ENCODE measurements at regions not wholly inside any gene's neighbourhood (a gene's known extent, or its start where the extent isn't known, plus 50 kb on each side); places are given as distances from the start of the nearest gene placed in this dataset.
"Not testable (repeated sequence)": the region's sequence is repeated elsewhere in the genome, so short reads cannot be mapped to it uniquely, and the experiment has no call there.

GRCh38 chr14:27242874-27243273, 645.0 kb upstream of the NOVA1 start:
- ATAC-seq (no peak), DNase-seq (no peak)

- DNase-seq (no peak), ATAC-seq (no peak)
Measured at GRCh38 chr14:27243365-27243764, 645.5 kb upstream of the NOVA1 start.

GRCh38 chr14:27245947-27246346, 648.1 kb upstream of the NOVA1 start:
- no peak for DNase-seq
- no peak for ATAC-seq

GRCh38 chr14:27253966-27254365, 656.1 kb upstream of the NOVA1 start:
- ATAC-seq (no peak), DNase-seq (no peak)

- ATAC-seq (no peak), DNase-seq (no peak)
Measured at GRCh38 chr14:27256805-27257204, 659.0 kb upstream of the NOVA1 start.

GRCh38 chr14:27267876-27268275, 670.0 kb upstream of the NOVA1 start:
- DNase-seq: no peak

GRCh38 chr14:27270716-27271115, 672.9 kb upstream of the NOVA1 start:
- DNase-seq (no peak), ATAC-seq (no peak)

More at GRCh38 chr14:27267876-27268275, 670.0 kb upstream of the NOVA1 start:
- no peak for ATAC-seq

GRCh38 chr14:27278341-27278740, 680.5 kb upstream of the NOVA1 start:
- ATAC-seq (no peak), DNase-seq (no peak)

GRCh38 chr14:27305441-27305945, 707.7 kb upstream of the NOVA1 start:
- no peak for DNase-seq
- no peak for ATAC-seq

GRCh38 chr14:27312730-27313129, 714.9 kb upstream of the NOVA1 start:
- DNase-seq, ATAC-seq: not testable (repeated sequence)

GRCh38 chr14:27314231-27314630, 716.4 kb upstream of the NOVA1 start:
- ATAC-seq (no peak), DNase-seq (no peak)

GRCh38 chr14:27315477-27315876, 717.6 kb upstream of the NOVA1 start:
- ATAC-seq: no peak
- DNase-seq: no peak

GRCh38 chr14:27315947-27316346, 718.1 kb upstream of the NOVA1 start:
- no peak for ATAC-seq
- no peak for DNase-seq

- DNase-seq (no peak), ATAC-seq (no peak)
Measured at GRCh38 chr14:27318774-27319420, 721.1 kb upstream of the NOVA1 start.

GRCh38 chr14:27320261-27320660, 722.4 kb upstream of the NOVA1 start:
- DNase-seq (no peak), ATAC-seq (no peak)

GRCh38 chr14:27327095-27327494, 729.3 kb upstream of the NOVA1 start:
- DNase-seq (no peak), ATAC-seq (no peak)

GRCh38 chr14:27338012-27338411, 740.2 kb upstream of the NOVA1 start:
- no peak for ATAC-seq
- DNase-seq: no peak

- ATAC-seq, DNase-seq: not testable (repeated sequence)
Measured at GRCh38 chr14:27363036-27363435, 765.2 kb upstream of the NOVA1 start.

- ATAC-seq: no peak
- DNase-seq: no peak
Measured at GRCh38 chr14:27366596-27366995, 768.8 kb upstream of the NOVA1 start.

GRCh38 chr14:27367345-27367744, 769.5 kb upstream of the NOVA1 start:
- ATAC-seq: no peak
- DNase-seq: no peak

GRCh38 chr14:27370074-27370473, 772.2 kb upstream of the NOVA1 start:
- ATAC-seq: no peak
- no peak for DNase-seq

GRCh38 chr14:27370775-27371174, 772.9 kb upstream of the NOVA1 start:
- ATAC-seq (no peak), DNase-seq (no peak)

- ATAC-seq (no peak), DNase-seq (no peak)
Measured at GRCh38 chr14:27371209-27371608, 773.4 kb upstream of the NOVA1 start.

GRCh38 chr14:27371868-27372267, 774.0 kb upstream of the NOVA1 start:
- no peak for DNase-seq
- ATAC-seq: no peak
